Type B pancreatic cell (in vitro differentiated cells): ENCODE measurements at regions not wholly inside any gene's neighbourhood (a gene's known extent, or its start where the extent isn't known, plus 50 kb on each side); places are given as distances from the start of the nearest gene placed in this dataset.

Source experiments
- DNase-seq: peaks from one replicate; pipeline ENCODE4 v3.0.0; 2021; ENCODE audit warnings: mixed read lengths; ENCODE audit not compliant: unreplicated experiment; ENCODE audit errors: extremely low spot score
- H3K27ac Mint-ChIP-seq: 2 replicates; pipeline ENCODE4 v1.8.0; 2021; ENCODE audit warnings: mild to moderate bottlenecking, mixed read lengths
- H3K27me3 Mint-ChIP-seq: 2 replicates; pipeline ENCODE4 v1.8.0; 2021; ENCODE audit warnings: mixed read lengths
- H3K36me3 Mint-ChIP-seq: 2 replicates; pipeline ENCODE4 v1.8.0; 2021; ENCODE audit warnings: mixed read lengths
- H3K4me1 Mint-ChIP-seq: one replicate; pipeline ENCODE4 v1.8.0; 2021; ENCODE audit warnings: mixed read lengths; ENCODE audit not compliant: unreplicated experiment
- H3K4me3 Mint-ChIP-seq: 2 replicates; pipeline ENCODE4 v1.8.0; 2021; ENCODE audit warnings: mild to moderate bottlenecking, mixed read lengths
- H3K9me3 Mint-ChIP-seq: 2 replicates; pipeline ENCODE4 v1.8.0; 2021; ENCODE audit warnings: mixed read lengths
- CTCF ChIP-seq: fragments of 200-600 bp; sonication (generic); conservative IDR thresholded peaks from 2 replicates; pipeline ENCODE4 v1.5.0; 2021; ENCODE audit warnings: antibody characterized with exemption, mild to moderate bottlenecking

GRCh38 chr2:180661686-180662030, 318.7 kb upstream of the UBE2E3 start:
- Mint-ChIP-seq H3K27me3 (peaks cover 3% of the 10 kb centered on the region), H3K4me1 (peaks cover 4% of the 10 kb centered on the region), H3K4me3 (no peak overlapping the region), H3K36me3 (no peaks in the 10 kb centered on the region), H3K9me3 (peaks cover 4% of the 10 kb centered on the region), H3K27ac (no peak overlapping the region)
- TF ChIP-seq CTCF = no peak
- DNase-seq = no peak

- Mint-ChIP-seq H3K36me3 (no peaks in the 10 kb centered on the region), H3K27ac (no peak overlapping the region), H3K4me1 (peaks cover 4% of the 10 kb centered on the region), H3K4me3 (no peak overlapping the region), H3K27me3 (peaks cover 3% of the 10 kb centered on the region), H3K9me3 (peaks cover 4% of the 10 kb centered on the region)
- TF ChIP-seq CTCF = no peak
- no peak for DNase-seq
These were observed 319.3 kb upstream of the UBE2E3 start for GRCh38 chr2:180660881-180661685.

- H3K36me3 Mint-ChIP-seq = no peaks in the 10 kb centered on the region
- H3K27me3 Mint-ChIP-seq = peaks cover 3% of the 10 kb centered on the region
- no peak overlapping the region for H3K27ac Mint-ChIP-seq
- H3K9me3 Mint-ChIP-seq = peaks cover 4% of the 10 kb centered on the region
- H3K4me1 Mint-ChIP-seq = peaks cover 4% of the 10 kb centered on the region
- no peak for TF ChIP-seq CTCF
- DNase-seq = no peak
- no peak overlapping the region for H3K4me3 Mint-ChIP-seq
These were observed 320.2 kb upstream of the UBE2E3 start for GRCh38 chr2:180660207-180660606.

- peaks cover 4% of the 10 kb centered on the region for H3K4me1 Mint-ChIP-seq
- H3K36me3 Mint-ChIP-seq = no peaks in the 10 kb centered on the region
- no peak overlapping the region for H3K4me3 Mint-ChIP-seq
- no peak for DNase-seq
- peaks cover 3% of the 10 kb centered on the region for H3K27me3 Mint-ChIP-seq
- no peak for TF ChIP-seq CTCF
- H3K9me3 Mint-ChIP-seq = peaks cover 4% of the 10 kb centered on the region
- no peak overlapping the region for H3K27ac Mint-ChIP-seq
These were observed 323.4 kb upstream of the UBE2E3 start for GRCh38 chr2:180657054-180657453.

GRCh38 chr2:180656455-180656847, 324.0 kb upstream of the UBE2E3 start:
- H3K4me3 Mint-ChIP-seq = no peak overlapping the region
- peaks cover 3% of the 10 kb centered on the region for H3K27me3 Mint-ChIP-seq
- peak; percentile 10 for TF ChIP-seq CTCF
- no peak overlapping the region for H3K27ac Mint-ChIP-seq
- H3K36me3 Mint-ChIP-seq = no peaks in the 10 kb centered on the region
- peaks cover 4% of the 10 kb centered on the region for H3K4me1 Mint-ChIP-seq
- peaks cover 4% of the 10 kb centered on the region for H3K9me3 Mint-ChIP-seq
- DNase-seq = no peak
